ENCODE measurements at regions not wholly inside any gene's neighbourhood (a gene's known extent, or its start where the extent isn't known, plus 50 kb on each side); places are given as distances from the start of the nearest gene placed in this dataset.

DNA sequence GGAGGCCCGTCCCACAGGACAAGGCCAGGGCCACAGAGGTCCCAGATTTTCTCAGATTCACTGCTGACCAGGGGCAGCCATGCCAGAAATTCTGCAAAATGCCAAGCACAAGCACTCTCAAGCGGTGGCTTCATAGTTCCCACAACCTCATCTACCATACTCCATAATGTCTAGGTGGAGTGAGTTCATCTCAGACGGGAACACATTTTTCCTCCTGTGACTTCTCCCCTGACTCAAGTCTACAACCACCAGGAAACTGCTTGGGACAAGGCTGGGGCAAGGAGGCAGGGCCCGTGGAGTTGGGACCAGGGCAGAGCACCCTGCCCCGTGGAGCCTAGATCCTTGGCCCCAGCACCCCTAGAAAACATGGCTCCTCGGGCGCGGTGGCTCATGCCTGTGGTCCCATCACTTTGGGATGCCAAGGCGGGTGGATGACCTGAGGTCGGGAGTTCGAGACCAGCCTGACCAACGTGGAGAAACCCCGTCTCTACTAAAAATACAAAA, 150.7 kb upstream of the HAAO start:
- WGBS, 2 experiments (ENCODE audit: low coverage in 1 of 2, low lambda C conversion rate in 2 of 2, missing lambda C conversion rate in 2 of 2): 93 to 94% methylated on average over 13 of the region's 13 CpGs

DNA sequence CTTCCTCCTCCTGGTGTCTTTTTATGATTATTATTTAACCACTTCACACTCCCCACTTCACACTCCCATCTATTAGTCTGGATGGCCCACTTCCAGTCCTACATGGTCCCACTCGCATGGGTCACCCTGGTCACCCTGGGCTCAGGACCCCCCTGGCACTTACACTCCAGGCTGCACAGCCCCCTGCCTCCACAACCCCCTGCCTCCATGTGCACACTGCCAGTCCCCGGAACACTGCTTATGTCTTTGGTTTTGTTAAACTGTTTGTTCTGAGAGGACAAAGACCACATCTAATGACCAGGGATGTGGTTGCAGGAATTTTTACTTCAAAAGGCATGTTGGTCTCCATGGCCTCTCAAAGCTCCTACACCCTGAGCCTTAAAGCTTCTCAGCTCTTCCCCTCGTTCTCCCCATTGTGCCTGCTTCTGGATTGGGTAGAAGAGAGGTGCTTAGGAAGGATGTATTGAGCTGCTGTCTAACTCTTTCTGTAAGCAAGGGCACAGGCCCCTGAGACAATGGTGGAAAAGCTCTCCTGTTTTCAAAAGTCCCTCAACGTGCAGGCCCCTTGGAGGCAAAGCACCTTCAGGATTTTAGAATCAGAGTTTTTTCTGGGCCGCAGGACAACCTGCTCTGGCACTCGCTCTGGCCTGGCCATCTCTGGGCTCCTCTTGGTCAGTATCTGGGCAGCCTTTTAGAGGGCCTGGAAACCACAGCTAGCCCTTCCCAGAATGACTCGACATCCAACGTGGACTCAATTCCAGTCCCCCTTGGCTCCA, 150.0 kb upstream of the HAAO start:
- Histone ChIP-seq H3K9me3 (ENCODE audit: low read depth) (no peaks in the 10 kb centered on the region), H3K4me3 (no peak overlapping the region), H3K27me3 (replicated peaks; ENCODE audit: insufficient read depth) (no peaks in the 10 kb centered on the region), H3K9me2 (ENCODE audit: insufficient read depth) (no peaks in the 10 kb centered on the region), H2AFZ (no peak overlapping the region), H3K79me2 (ENCODE audit: insufficient read depth) (no peaks in the 10 kb centered on the region), H3K4me1 (ENCODE audit: insufficient read depth) (no peaks in the 10 kb centered on the region), H3K4me2 (ENCODE audit: unreplicated experiment) (no peak overlapping the region), H3K36me3 (ENCODE audit: low read depth) (no peaks in the 10 kb centered on the region), H3K27ac (no peak overlapping the region), H3F3A (ENCODE audit: insufficient read depth) (no peaks in the 10 kb centered on the region), H4K20me1 (ENCODE audit: insufficient read depth) (no peaks in the 10 kb centered on the region), H3K9ac (no peak overlapping the region)
- TF ChIP-seq EZH2 (IDR thresholded peaks at IDR 0.05; ENCODE audit: insufficient read depth, poor library complexity, severe bottlenecking): no peak
- TF ChIP-seq EZH2phosphoT487 (IDR thresholded peaks at IDR 0.05; ENCODE audit: insufficient read depth, low read depth): no peak
- in situ Hi-C loops (cut with MboI): no loop called here
- WGBS, 2 experiments (ENCODE audit: low coverage in 1 of 2, low lambda C conversion rate in 2 of 2, missing lambda C conversion rate in 2 of 2): 84 to 86% methylated on average over 8 of the region's 8 CpGs
- no peak for DNase-seq

More for the DNA sequence above, 150.7 kb upstream of the HAAO start:
- Histone ChIP-seq H3K79me2 (ENCODE audit: insufficient read depth) (no peaks in the 10 kb centered on the region), H3K4me2 (ENCODE audit: unreplicated experiment) (no peak overlapping the region), H3K9me2 (ENCODE audit: insufficient read depth) (no peaks in the 10 kb centered on the region), H3F3A (ENCODE audit: insufficient read depth) (no peaks in the 10 kb centered on the region; the same call in 1 of the 2 replicates), H3K9ac (no peak overlapping the region), H3K27ac (no peak overlapping the region), H3K36me3 (ENCODE audit: low read depth) (no peaks in the 10 kb centered on the region), H4K20me1 (ENCODE audit: insufficient read depth) (no peaks in the 10 kb centered on the region), H3K9me3 (ENCODE audit: low read depth) (no peaks in the 10 kb centered on the region), H3K4me3 (no peak overlapping the region), H2AFZ (no peak overlapping the region), H3K27me3 (replicated peaks; ENCODE audit: insufficient read depth) (no peaks in the 10 kb centered on the region), H3K4me1 (ENCODE audit: insufficient read depth) (peaks cover 2% of the 10 kb centered on the region)
- no peak for DNase-seq
- in situ Hi-C loops (cut with MboI): no loop called here
- TF ChIP-seq EZH2 (IDR thresholded peaks at IDR 0.05; ENCODE audit: insufficient read depth, poor library complexity, severe bottlenecking) (no peak), EZH2phosphoT487 (IDR thresholded peaks at IDR 0.05; ENCODE audit: insufficient read depth, low read depth) (no peak)

DNA sequence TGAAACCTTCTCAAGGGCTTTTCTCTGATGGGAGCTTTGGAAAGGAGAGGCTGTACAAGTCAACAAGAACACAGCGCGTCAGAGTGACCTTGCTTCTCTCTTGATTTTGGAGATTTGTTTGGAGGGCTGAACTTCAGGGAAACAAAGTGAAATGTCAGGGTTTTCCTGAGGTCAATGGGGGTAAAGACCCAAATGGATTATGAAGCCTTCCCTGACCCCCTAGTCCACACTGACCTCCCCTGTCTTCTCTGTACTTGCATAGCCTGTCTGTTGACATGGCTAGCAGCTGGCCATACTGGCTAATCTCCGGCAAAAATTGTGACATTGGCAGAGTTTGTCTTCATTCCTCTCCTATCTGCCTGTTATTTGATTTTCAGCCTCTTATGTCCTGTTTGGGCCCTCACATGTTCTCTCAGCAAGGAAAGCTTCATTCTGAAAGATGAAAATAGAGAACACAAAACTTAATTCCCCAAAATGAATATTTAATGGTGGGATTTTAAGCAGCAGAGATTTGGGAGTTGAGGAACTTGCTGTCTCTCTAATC, 149.3 kb upstream of the HAAO start:
- no peak for DNase-seq
- no peaks in the 10 kb centered on the region for H4K20me1 ChIP-seq (ENCODE audit: insufficient read depth)
- H3K9me2 ChIP-seq (ENCODE audit: insufficient read depth): no peaks in the 10 kb centered on the region
- no peak overlapping the region for H3K4me3 ChIP-seq
- TF ChIP-seq EZH2phosphoT487 (IDR thresholded peaks at IDR 0.05; ENCODE audit: insufficient read depth, low read depth): no peak
- TF ChIP-seq EZH2 (IDR thresholded peaks at IDR 0.05; ENCODE audit: insufficient read depth, poor library complexity, severe bottlenecking): no peak
- 85 to 92% methylated on average over 3 of the region's 3 CpGs for WGBS, 2 experiments (ENCODE audit: low coverage in 1 of 2, low lambda C conversion rate in 2 of 2, missing lambda C conversion rate in 2 of 2)
- no peak overlapping the region for H3K4me2 ChIP-seq (ENCODE audit: unreplicated experiment)
- H3K9me3 ChIP-seq (ENCODE audit: low read depth): no peaks in the 10 kb centered on the region
- H2AFZ ChIP-seq: no peak overlapping the region
- H3K79me2 ChIP-seq (ENCODE audit: insufficient read depth): no peaks in the 10 kb centered on the region
- no peaks in the 10 kb centered on the region for H3K27me3 ChIP-seq (replicated peaks; ENCODE audit: insufficient read depth)
- no peaks in the 10 kb centered on the region for H3K36me3 ChIP-seq (ENCODE audit: low read depth)
- no peaks in the 10 kb centered on the region for H3F3A ChIP-seq (ENCODE audit: insufficient read depth)
- no peaks in the 10 kb centered on the region for H3K4me1 ChIP-seq (ENCODE audit: insufficient read depth)
- in situ Hi-C loops (cut with MboI): no loop called here
- no peak overlapping the region for H3K27ac ChIP-seq
- H3K9ac ChIP-seq: no peak overlapping the region

DNA sequence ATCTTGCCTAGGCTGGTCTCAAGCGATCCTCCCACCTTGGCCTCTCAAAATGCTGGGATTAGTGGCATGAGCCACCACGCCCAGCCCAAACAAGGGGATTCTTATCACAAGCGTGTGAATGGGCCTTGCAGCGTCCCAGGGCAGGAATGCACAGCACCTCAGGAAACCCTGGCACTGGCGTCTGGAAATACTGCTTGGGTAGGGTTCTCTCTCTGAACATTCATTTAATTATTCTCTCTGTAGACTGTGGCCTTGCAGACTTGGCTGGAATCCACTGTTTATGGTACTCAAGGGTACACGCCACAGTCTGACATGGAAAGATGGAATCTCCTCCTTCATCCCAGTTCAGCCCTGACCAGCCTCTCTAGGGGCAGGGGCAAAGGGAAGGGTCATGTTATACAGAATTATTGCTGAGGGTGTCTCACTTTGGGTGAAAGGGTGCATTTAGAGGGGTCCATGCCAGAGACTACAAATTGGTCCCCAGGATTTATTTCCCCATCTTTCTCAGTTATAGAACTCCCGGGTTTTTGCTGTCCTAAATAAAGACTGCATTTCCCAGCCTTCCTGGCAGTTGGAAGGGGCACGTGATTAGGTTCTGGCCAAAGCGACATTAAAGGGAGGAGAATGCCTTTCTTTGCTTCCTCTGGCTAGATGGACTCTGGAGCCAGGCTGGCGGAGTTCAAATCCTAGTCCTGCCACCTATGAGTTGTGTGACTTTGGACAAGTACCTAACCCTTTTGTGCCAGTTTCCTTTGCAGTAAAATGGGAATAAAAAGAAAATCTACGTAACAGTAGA, 147.2 kb upstream of the HAAO start:
- no peak overlapping the region for H3K4me2 ChIP-seq (ENCODE audit: unreplicated experiment)
- WGBS, 2 experiments (ENCODE audit: low coverage in 1 of 2, low lambda C conversion rate in 2 of 2, missing lambda C conversion rate in 2 of 2): 66 to 74% methylated on average over 11 of the region's 11 CpGs
- no peak for TF ChIP-seq EZH2 (IDR thresholded peaks at IDR 0.05; ENCODE audit: insufficient read depth, poor library complexity, severe bottlenecking)
- TF ChIP-seq EZH2phosphoT487 (IDR thresholded peaks at IDR 0.05; ENCODE audit: insufficient read depth, low read depth): no peak
- peaks cover 6% of the 10 kb centered on the region for H3K4me1 ChIP-seq (ENCODE audit: insufficient read depth)
- no peaks in the 10 kb centered on the region for H3K36me3 ChIP-seq (ENCODE audit: low read depth)
- H3K79me2 ChIP-seq (ENCODE audit: insufficient read depth): no peaks in the 10 kb centered on the region
- H3K9me2 ChIP-seq (ENCODE audit: insufficient read depth): no peaks in the 10 kb centered on the region
- H3K27ac ChIP-seq: no peak overlapping the region
- H2AFZ ChIP-seq: no peak overlapping the region
- no peak overlapping the region for H3K4me3 ChIP-seq
- no peaks in the 10 kb centered on the region for H3F3A ChIP-seq (ENCODE audit: insufficient read depth)
- H3K9me3 ChIP-seq (ENCODE audit: low read depth): no peaks in the 10 kb centered on the region
- in situ Hi-C loops (cut with MboI): no loop called here
- DNase-seq: no peak
- no peak overlapping the region for H3K9ac ChIP-seq
- no peaks in the 10 kb centered on the region for H3K27me3 ChIP-seq (replicated peaks; ENCODE audit: insufficient read depth)
- no peaks in the 10 kb centered on the region for H4K20me1 ChIP-seq (ENCODE audit: insufficient read depth)
